ENCODE measurements at regions not wholly inside any gene's neighbourhood (a gene's known extent, or its start where the extent isn't known, plus 50 kb on each side); places are given as distances from the start of the nearest gene placed in this dataset.

- in situ Hi-C loops (cut with MboI; ENCODE audit: low pct_ligation_motif_present in 1 of 4, low pct_unique_long_range_greater_than_20kb in 1 of 4, low sequenced_read_pairs in 3 of 4), result no loop called here
- H3K4me3 ChIP-seq, result no peak overlapping the region
- WGBS, 2 donors (ENCODE audit: low coverage in 1 of 2), result 65 to 67% methylated on average over 6 of the region's 6 CpGs
Measured at GRCh38 chr18:78321402-78321801, 658.2 kb upstream of the SALL3 start.

GRCh38 chr18:78323453-78324197 is 656.0 kb upstream of the SALL3 start:
- no peaks in the 10 kb centered on the region for H3K4me1 ChIP-seq
- H3K27me3 ChIP-seq, result no peaks in the 10 kb centered on the region
- no peak for DNase-seq
- intact Hi-C loops (cut with DNase I; ENCODE audit: low total_unique reads) (no loop called here), in situ Hi-C loops (cut with MboI; ENCODE audit: low pct_ligation_motif_present in 1 of 4, low pct_unique_long_range_greater_than_20kb in 1 of 4, low sequenced_read_pairs in 3 of 4) (no loop called here)
- H3K9me3 ChIP-seq, result no peaks in the 10 kb centered on the region
- WGBS, 2 donors (ENCODE audit: low coverage in 1 of 2), result 62 to 73% methylated on average over 10 to 14 of the region's 14 CpGs
- no peak for TF ChIP-seq POLR2A (IDR thresholded peaks at IDR 0.05)
- TF ChIP-seq CTCF (IDR thresholded peaks at IDR 0.05), result no peak
- no peak for TF ChIP-seq EP300 (IDR thresholded peaks at IDR 0.05; ENCODE audit: low read depth)
- no peak for TF ChIP-seq POLR2AphosphoS5 (IDR thresholded peaks at IDR 0.05)
- no peaks in the 10 kb centered on the region for H3K36me3 ChIP-seq
- no peak overlapping the region for H3K27ac ChIP-seq
- H3K4me3 ChIP-seq, result no peak overlapping the region

More at GRCh38 chr18:78321402-78321801, 658.2 kb upstream of the SALL3 start:
- no peaks in the 10 kb centered on the region for H3K27me3 ChIP-seq
- H3K4me1 ChIP-seq, result no peaks in the 10 kb centered on the region
- H3K36me3 ChIP-seq, result no peaks in the 10 kb centered on the region
- TF ChIP-seq POLR2A (IDR thresholded peaks at IDR 0.05), result no peak
- TF ChIP-seq EP300 (IDR thresholded peaks at IDR 0.05; ENCODE audit: low read depth), result no peak
- TF ChIP-seq CTCF (IDR thresholded peaks at IDR 0.05), result no peak
- TF ChIP-seq POLR2AphosphoS5 (IDR thresholded peaks at IDR 0.05), result no peak
- intact Hi-C loops (cut with DNase I; ENCODE audit: low total_unique reads), result no loop called here
- DNase-seq, result no peak
- no peaks in the 10 kb centered on the region for H3K9me3 ChIP-seq
- no peak overlapping the region for H3K27ac ChIP-seq

- no peaks in the 10 kb centered on the region for H3K9me3 ChIP-seq
- no peaks in the 10 kb centered on the region for H3K27me3 ChIP-seq
- WGBS, 2 donors (ENCODE audit: low coverage in 1 of 2), result 92 to 95% methylated on average over 2 to 8 of the region's 8 CpGs
- H3K4me3 ChIP-seq, result no peak overlapping the region
- in situ Hi-C loops (cut with MboI; ENCODE audit: low pct_ligation_motif_present in 1 of 4, low pct_unique_long_range_greater_than_20kb in 1 of 4, low sequenced_read_pairs in 3 of 4), result no loop called here
- H3K27ac ChIP-seq, result no peak overlapping the region
- TF ChIP-seq CTCF (IDR thresholded peaks at IDR 0.05) (no peak), EP300 (IDR thresholded peaks at IDR 0.05; ENCODE audit: low read depth) (no peak), POLR2A (IDR thresholded peaks at IDR 0.05) (no peak), POLR2AphosphoS5 (IDR thresholded peaks at IDR 0.05) (no peak)
- intact Hi-C loops (cut with DNase I; ENCODE audit: low total_unique reads), result no loop called here
- H3K4me1 ChIP-seq, result no peaks in the 10 kb centered on the region
- DNase-seq, result no peak
- H3K36me3 ChIP-seq, result no peaks in the 10 kb centered on the region
Measured at GRCh38 chr18:78327643-78328042, 652.0 kb upstream of the SALL3 start.

- no peak for TF ChIP-seq POLR2AphosphoS5 (IDR thresholded peaks at IDR 0.05)
- no peak for TF ChIP-seq POLR2A (IDR thresholded peaks at IDR 0.05)
- no peak for TF ChIP-seq CTCF (IDR thresholded peaks at IDR 0.05)
- no peak for TF ChIP-seq EP300 (IDR thresholded peaks at IDR 0.05; ENCODE audit: low read depth)
- in situ Hi-C loops (cut with MboI; ENCODE audit: low pct_ligation_motif_present in 1 of 4, low pct_unique_long_range_greater_than_20kb in 1 of 4, low sequenced_read_pairs in 3 of 4) (loop anchor here in 1 of 4 donors (10.0 kb wide), 1 partner anchor 64 kb away; no protein-coding TSS in a partner anchor), intact Hi-C loops (cut with DNase I; ENCODE audit: low total_unique reads) (loop anchor here (10.0 kb wide), 1 partner anchor 116 kb away; no protein-coding TSS in a partner anchor)
- no peaks in the 10 kb centered on the region for H3K36me3 ChIP-seq
- H3K27ac ChIP-seq, result no peak overlapping the region
- H3K27me3 ChIP-seq, result no peaks in the 10 kb centered on the region
- H3K4me3 ChIP-seq, result no peak overlapping the region
- no peaks in the 10 kb centered on the region for H3K9me3 ChIP-seq
- H3K4me1 ChIP-seq, result no peaks in the 10 kb centered on the region
- no peak for DNase-seq
- 82 to 88% methylated on average over 10 of the region's 10 CpGs for WGBS, 2 donors (ENCODE audit: low coverage in 1 of 2)
Measured at GRCh38 chr18:78330766-78331165, 648.9 kb upstream of the SALL3 start.
